ENCODE measurements at regions not wholly inside any gene's neighbourhood (a gene's known extent, or its start where the extent isn't known, plus 50 kb on each side); places are given as distances from the start of the nearest gene placed in this dataset.
"Not testable (repeated sequence)": the region's sequence is repeated elsewhere in the genome, so short reads cannot be mapped to it uniquely, and the experiment has no call there.

DNA sequence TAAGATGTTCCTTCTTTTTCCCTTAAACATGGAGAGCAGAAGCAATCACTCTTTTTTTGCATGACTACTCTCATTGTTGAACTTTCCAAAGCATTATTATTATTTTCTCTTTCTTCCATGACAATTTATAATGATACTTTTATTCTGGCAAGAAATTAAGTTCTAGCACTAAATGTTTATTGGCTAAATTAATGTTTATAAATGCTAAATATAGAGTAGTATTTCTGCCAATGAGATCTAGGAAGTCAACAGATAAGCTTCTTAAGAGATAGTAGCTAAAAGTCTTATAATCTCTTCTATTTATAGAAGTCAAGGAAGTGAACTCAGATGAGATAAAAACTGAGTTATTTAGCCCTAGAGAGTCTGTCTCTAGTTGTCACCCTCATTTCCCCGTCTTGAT is 920.1 kb downstream of the KCNJ2 start:
- no peak overlapping the region for H3K4me3 ChIP-seq (ENCODE audit: low read depth, low read length)
- WGBS: 16% methylated on average over 1 of the region's 1 CpG

DNA sequence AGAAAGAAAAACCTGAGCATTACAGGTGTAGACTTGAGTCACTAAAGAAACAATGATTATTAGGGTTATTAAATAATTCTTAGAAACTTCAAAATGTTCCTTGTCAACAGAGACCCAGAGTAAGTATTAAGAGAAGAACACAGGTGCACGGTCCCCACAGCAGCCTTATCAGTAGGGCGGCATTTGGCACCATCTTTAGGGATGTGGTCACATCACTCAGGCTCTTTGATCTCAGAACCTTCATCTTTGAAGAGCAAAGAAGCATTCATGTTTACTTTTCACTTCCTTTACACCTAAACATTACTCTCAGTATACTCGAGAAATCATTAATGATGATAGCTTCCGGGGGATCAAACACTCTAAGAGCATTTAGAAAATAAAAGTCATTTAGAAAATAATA is 928.7 kb downstream of the KCNJ2 start:
- Histone ChIP-seq H3K4me1 (ENCODE audit: insufficient read depth) (no peaks in the 10 kb centered on the region), H3K27ac (ENCODE audit: low read depth) (no peak overlapping the region), H3K4me3 (ENCODE audit: low read depth, low read length) (no peak overlapping the region), H3K36me3 (ENCODE audit: insufficient read depth) (no peaks in the 10 kb centered on the region)
- no peak for DNase-seq (ENCODE audit: extremely low spot score)
- WGBS: 33% methylated on average over 4 of the region's 4 CpGs

More for the DNA sequence above, 920.1 kb downstream of the KCNJ2 start:
- Histone ChIP-seq H3K36me3 (ENCODE audit: insufficient read depth) (no peaks in the 10 kb centered on the region), H3K4me1 (ENCODE audit: insufficient read depth) (no peaks in the 10 kb centered on the region), H3K27ac (ENCODE audit: low read depth) (no peak overlapping the region)
- DNase-seq (ENCODE audit: extremely low spot score): no peak

DNA sequence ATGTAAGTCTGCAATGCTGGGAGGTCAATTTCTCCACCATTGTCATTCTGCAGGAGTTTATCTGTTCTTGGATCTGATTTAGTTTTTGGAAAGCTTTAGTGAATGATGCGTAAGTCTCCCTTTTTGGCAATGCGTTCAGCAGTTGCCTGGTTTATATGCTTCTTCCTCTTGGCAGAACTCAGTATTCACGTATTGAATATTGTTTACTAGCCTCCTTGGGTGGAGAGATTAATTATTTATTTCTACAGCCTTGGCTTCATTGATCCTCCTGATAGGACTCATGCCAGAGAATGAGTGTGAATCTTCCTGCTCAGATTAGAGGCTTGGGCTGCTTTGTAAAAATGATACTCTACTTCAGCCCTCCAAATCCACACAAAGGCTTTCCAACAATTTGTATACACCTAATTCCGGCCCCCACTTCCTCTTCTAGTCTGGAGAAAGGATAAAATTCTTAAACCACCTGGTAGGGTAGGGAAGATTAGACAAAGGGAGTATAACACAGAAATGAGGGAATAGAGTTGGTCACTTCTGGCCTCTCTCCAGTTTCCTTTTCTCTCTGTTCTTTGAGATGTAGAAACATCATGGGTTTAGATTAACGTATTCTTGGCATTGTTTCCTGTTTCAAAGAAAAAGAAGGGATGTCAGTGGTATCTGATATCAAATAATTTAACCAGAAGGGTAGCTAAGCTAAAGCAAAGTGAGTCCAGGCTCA is 929.8 kb downstream of the KCNJ2 start:
- Histone ChIP-seq H3K36me3 (ENCODE audit: insufficient read depth) (peaks cover 2% of the 10 kb centered on the region), H3K27ac (ENCODE audit: low read depth) (no peak overlapping the region), H3K4me3 (ENCODE audit: low read depth, low read length) (no peak overlapping the region), H3K4me1 (ENCODE audit: insufficient read depth) (no peaks in the 10 kb centered on the region)
- 23% methylated on average over 5 of the region's 5 CpGs for WGBS
- DNase-seq (ENCODE audit: extremely low spot score): peak; percentile 31

DNA sequence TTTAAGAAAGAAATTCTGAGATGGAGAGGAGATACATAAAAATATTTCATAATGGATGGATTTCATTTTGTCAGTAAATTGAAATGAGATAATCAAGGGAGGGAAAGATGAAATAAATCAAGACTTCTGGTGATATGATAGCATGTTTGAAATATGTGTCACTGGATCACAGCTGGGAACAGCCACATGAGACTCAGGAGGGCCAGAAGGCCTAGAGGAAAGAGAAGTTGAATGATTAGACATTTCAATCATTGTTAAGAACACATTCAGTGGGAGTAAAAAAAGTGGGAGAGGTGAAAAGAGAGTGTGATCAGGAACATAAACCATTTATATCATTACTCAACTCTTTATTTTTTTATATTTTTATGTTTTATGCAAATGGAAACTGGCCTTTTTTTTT is 933.4 kb downstream of the KCNJ2 start:
- DNase-seq (ENCODE audit: extremely low spot score): no peak
- H3K4me3 ChIP-seq (ENCODE audit: low read depth, low read length): no peak overlapping the region
- peaks cover 2% of the 10 kb centered on the region for H3K36me3 ChIP-seq (ENCODE audit: insufficient read depth)

DNA sequence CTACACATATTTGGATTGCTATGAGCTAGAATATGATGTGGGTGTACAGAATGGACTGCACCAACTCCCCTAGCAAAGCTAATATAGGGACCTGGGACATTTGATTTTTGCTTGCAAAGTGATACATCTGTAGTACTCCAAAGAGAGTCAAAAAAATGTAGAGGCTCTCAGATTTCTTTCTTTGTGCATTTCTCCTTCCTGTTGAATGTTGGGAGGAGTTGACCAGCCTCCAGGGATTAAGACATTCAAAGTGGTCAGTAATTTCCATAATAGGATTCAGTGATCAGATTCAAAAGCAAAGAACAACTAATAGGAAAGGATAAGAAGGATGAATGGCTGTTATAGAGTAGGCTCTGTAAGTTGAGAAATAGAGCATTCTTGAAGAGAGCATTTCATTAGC is 934.9 kb downstream of the KCNJ2 start:
- Histone ChIP-seq H3K27ac (ENCODE audit: low read depth) (no peak overlapping the region), H3K4me3 (ENCODE audit: low read depth, low read length) (no peak overlapping the region), H3K4me1 (ENCODE audit: insufficient read depth) (no peaks in the 10 kb centered on the region), H3K36me3 (ENCODE audit: insufficient read depth) (peaks cover 2% of the 10 kb centered on the region)
- DNase-seq (ENCODE audit: extremely low spot score): no peak

More for the DNA sequence above, 933.4 kb downstream of the KCNJ2 start:
- Histone ChIP-seq H3K27ac (ENCODE audit: low read depth) (no peak overlapping the region), H3K4me1 (ENCODE audit: insufficient read depth) (no peaks in the 10 kb centered on the region)

DNA sequence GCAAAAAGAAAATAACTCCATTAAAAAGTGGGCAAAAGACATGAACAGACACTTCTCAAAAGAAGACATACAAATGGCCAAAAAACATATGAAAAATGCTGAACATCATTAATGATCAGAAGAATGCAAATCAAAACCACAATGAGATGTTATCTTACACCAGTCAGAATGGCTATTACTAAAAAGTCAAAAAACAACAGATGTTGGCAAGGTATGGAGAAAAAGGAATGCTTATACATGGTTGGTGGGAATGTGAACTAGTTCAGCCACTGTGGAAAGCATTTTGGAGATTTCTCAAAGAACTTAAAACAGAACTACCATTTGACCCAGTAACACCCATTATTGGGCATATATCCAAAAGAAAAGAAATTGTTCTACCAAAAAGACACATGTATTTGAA is 936.7 kb downstream of the KCNJ2 start:
- not testable (repeated sequence) for H3K36me3 ChIP-seq (ENCODE audit: insufficient read depth); H3K4me3 ChIP-seq (ENCODE audit: low read depth, low read length); H3K27ac ChIP-seq (ENCODE audit: low read depth); DNase-seq (ENCODE audit: extremely low spot score); H3K4me1 ChIP-seq (ENCODE audit: insufficient read depth)

DNA sequence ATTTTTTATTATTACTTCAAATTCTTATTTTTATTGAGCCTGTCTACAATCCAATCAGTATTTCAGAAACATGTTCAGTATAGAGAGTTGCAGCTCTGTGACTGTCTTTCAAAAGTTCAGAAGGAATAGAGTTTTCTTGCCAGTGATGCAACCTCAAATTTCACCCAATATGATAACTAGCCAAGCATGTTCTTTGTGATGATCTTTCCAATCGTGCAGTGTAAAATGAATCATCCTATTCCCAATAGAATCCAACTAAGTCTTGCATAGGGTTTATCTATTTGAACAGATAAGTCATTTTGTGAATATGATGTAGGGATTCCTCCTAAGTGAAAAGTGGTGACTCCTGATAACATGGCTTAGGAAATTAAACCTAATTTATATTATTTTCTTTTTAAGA is 937.8 kb downstream of the KCNJ2 start:
- Histone ChIP-seq H3K27ac (ENCODE audit: low read depth) (no peak overlapping the region), H3K36me3 (ENCODE audit: insufficient read depth) (peaks cover 2% of the 10 kb centered on the region), H3K4me3 (ENCODE audit: low read depth, low read length) (no peak overlapping the region), H3K4me1 (ENCODE audit: insufficient read depth) (no peaks in the 10 kb centered on the region)
- WGBS: 33% methylated on average over 1 of the region's 1 CpG
- no peak for DNase-seq (ENCODE audit: extremely low spot score)

DNA sequence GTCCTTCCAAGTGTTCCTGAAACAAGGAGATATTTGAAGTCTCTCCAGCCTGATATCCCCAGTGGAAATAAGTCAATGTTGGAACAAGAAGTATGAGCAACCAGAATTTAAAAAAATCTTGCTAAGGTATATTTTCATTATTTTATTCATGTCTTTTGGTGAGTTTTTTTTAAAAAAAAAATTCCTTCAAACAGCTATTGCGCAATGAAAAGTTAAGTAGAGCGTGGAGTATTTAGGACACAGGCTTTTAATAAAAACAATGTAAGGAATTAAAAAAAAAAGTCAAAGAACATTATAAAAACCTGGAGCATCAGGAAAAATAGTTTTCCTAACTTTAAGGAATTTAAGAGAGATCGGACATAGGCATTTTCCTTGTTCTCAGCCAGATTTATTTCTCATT is 940.4 kb downstream of the KCNJ2 start:
- DNase-seq (ENCODE audit: extremely low spot score): no peak
- H3K36me3 ChIP-seq (ENCODE audit: insufficient read depth): no peaks in the 10 kb centered on the region
- no peak overlapping the region for H3K27ac ChIP-seq (ENCODE audit: low read depth)
- H3K4me1 ChIP-seq (ENCODE audit: insufficient read depth): no peaks in the 10 kb centered on the region
- 80% methylated on average over 3 of the region's 3 CpGs for WGBS
- H3K4me3 ChIP-seq (ENCODE audit: low read depth, low read length): no peak overlapping the region

DNA sequence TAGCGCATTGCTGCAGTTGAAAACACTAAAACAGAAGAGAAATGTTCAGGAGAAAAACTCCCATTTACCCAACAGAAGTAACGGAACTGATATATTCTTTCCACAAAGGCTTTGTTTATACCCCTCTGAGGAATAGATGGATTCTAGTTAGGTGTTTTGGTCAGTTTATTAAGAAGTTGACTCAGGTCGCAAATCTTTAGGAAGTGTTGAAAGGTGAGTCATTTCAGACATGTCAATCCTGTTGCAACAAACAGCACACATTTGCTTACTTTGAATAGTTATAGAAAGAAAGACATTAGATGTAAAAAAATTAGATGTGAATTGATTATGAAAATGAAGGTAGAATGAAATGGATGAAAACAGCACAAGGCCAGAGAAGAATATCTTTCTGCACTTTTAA is 941.0 kb downstream of the KCNJ2 start:
- 84% methylated on average over 3 of the region's 3 CpGs for WGBS
- H3K27ac ChIP-seq (ENCODE audit: low read depth): no peak overlapping the region
- no peaks in the 10 kb centered on the region for H3K36me3 ChIP-seq (ENCODE audit: insufficient read depth)
- DNase-seq (ENCODE audit: extremely low spot score): no peak
- H3K4me3 ChIP-seq (ENCODE audit: low read depth, low read length): no peak overlapping the region
- H3K4me1 ChIP-seq (ENCODE audit: insufficient read depth): no peaks in the 10 kb centered on the region

DNA sequence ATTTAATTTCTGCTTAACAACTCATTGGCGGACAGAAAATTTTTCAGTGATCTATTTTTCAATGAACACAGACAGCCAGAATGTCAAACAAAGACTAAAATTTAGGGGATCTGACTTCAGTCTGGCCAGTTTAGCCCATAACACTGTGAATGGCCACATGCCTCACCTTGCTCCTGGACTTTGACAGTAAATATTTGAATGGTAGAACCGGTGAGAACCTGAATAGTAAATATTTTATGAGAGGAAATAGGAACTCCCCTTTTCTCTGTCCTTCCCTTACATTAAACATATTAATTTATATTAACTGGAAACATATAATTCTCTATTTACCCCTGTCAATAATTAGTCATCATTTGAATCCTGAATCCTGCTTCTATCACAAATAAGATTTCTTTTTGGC is 942.1 kb downstream of the KCNJ2 start:
- no peak overlapping the region for H3K27ac ChIP-seq (ENCODE audit: low read depth)
- H3K4me1 ChIP-seq (ENCODE audit: insufficient read depth): no peaks in the 10 kb centered on the region
- H3K4me3 ChIP-seq (ENCODE audit: low read depth, low read length): no peak overlapping the region
- H3K36me3 ChIP-seq (ENCODE audit: insufficient read depth): no peaks in the 10 kb centered on the region
- 74% methylated on average over 2 of the region's 2 CpGs for WGBS
- DNase-seq (ENCODE audit: extremely low spot score): no peak

DNA sequence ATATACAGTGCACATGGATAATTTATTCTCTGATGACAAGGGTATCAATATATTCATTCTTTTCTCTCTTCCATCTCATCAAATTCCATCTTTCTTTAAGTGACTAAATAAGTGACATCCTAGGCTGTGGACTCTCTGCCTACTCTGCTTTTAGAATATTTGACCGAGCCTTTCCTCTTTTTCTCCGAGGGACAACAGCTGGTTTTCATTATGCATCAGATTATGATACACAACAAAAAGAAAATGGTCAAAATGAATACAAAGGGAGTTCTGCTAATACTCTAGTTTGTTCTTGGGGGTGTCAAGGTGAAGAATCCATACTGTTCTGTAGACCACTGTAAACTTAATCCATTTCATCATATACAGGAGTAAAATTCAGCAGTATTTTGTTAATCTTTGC is 942.6 kb downstream of the KCNJ2 start:
- DNase-seq (ENCODE audit: extremely low spot score): no peak
- 32% methylated on average over 2 of the region's 2 CpGs for WGBS
- no peak overlapping the region for H3K27ac ChIP-seq (ENCODE audit: low read depth)
- no peak overlapping the region for H3K4me3 ChIP-seq (ENCODE audit: low read depth, low read length)
- H3K4me1 ChIP-seq (ENCODE audit: insufficient read depth): no peaks in the 10 kb centered on the region
- H3K36me3 ChIP-seq (ENCODE audit: insufficient read depth): no peaks in the 10 kb centered on the region

DNA sequence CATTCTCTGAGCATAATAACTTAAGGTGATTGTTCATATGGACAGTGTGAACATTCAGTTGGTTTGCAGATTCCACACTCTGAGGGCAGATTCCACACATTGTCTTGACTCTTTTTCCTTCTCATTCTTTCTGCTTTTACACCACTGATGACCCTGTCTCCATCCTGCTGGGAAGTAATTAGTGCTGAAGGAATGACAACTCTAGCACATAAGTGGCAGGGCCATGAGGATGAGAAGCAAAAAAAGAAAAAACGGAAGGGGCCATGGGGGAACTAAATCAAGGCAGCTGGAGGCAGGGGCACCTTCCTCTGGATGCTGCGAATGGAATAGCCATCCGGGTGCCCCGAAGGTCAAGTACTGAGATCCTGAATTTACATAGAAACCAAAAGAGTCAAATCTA is 944.0 kb downstream of the KCNJ2 start:
- no peak overlapping the region for H3K27ac ChIP-seq (ENCODE audit: low read depth)
- no peak overlapping the region for H3K4me3 ChIP-seq (ENCODE audit: low read depth, low read length)
- WGBS: 82% methylated on average over 4 of the region's 4 CpGs
- no peaks in the 10 kb centered on the region for H3K4me1 ChIP-seq (ENCODE audit: insufficient read depth)
- no peak for DNase-seq (ENCODE audit: extremely low spot score)
- no peaks in the 10 kb centered on the region for H3K36me3 ChIP-seq (ENCODE audit: insufficient read depth)

DNA sequence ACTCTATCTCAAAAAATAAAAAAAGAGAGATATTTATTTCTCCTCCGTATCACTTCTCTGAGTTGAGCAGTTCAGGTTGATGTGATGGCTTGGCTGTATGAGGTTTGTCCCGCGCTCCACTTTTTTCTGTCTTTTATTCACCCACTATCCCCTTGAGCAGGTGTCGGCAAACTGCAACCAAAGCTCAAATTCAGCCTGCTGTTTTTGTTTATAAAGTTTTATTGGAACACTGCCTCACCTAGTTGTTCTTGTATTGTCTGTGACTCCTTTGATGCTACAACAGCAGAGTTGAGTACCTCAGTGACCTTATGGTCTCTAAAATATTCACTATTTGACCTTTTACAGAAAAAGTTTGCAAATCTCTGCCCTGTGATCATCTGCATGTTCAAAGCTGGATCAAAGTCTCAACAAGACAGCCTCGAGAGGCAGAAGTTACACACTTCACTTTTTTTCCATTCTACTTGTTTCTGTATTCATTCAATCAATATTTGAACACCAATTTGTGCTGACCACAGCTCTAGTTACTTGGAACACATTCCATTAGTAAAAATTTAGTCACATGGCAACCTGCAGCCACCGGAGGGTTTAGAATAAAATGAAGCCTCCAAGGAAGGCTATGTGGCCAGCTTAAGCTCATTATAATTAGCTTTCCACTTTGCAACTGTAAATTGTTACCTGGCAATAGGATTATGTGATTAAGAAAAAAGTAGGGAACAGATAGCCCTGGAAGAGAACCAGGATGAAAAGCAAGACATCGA is 945.8 kb downstream of the KCNJ2 start:
- DNase-seq (ENCODE audit: extremely low spot score): no peak
- Histone ChIP-seq H3K36me3 (ENCODE audit: insufficient read depth) (no peaks in the 10 kb centered on the region), H3K4me3 (ENCODE audit: low read depth, low read length) (no peak overlapping the region), H3K4me1 (ENCODE audit: insufficient read depth) (no peaks in the 10 kb centered on the region), H3K27ac (ENCODE audit: low read depth) (no peak overlapping the region)
- WGBS: 78% methylated on average over 7 of the region's 7 CpGs

DNA sequence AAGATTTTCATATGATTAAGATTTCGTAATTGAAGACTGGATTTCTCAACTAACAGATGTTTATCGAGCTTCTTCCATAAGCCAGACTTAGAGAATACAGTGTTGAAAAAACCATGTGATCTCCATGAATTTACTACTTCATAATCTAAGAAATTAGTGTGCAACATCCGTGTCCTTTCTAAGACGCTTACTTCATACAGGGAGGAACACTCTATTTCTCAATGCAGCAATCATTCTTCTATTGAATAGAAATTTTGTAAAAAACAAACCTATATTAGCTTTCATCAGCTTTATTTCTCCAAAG is 946.3 kb downstream of the KCNJ2 start:
- Histone ChIP-seq H3K4me1 (ENCODE audit: insufficient read depth) (no peaks in the 10 kb centered on the region), H3K4me3 (ENCODE audit: low read depth, low read length) (no peak overlapping the region), H3K27ac (ENCODE audit: low read depth) (no peak overlapping the region), H3K36me3 (ENCODE audit: insufficient read depth) (no peaks in the 10 kb centered on the region)
- WGBS: 72% methylated on average over 4 of the region's 4 CpGs
- DNase-seq (ENCODE audit: extremely low spot score): no peak

Data from urinary bladder (tissue), 3 donors.